HG03175 (cell line): ENCODE measurements at regions not wholly inside any gene's neighbourhood (a gene's known extent, or its start where the extent isn't known, plus 50 kb on each side); places are given as distances from the start of the nearest gene placed in this dataset.
"Not testable (repeated sequence)": the region's sequence is repeated elsewhere in the genome, so short reads cannot be mapped to it uniquely, and the experiment has no call there.

ENCODE experiments used
- ATAC-seq: cut with Tn5 transposase; IDR thresholded peaks from one replicate; pipeline ENCODE4 v1.9.1; 2021; ENCODE audit warnings: mild to moderate bottlenecking, moderate library complexity; ENCODE audit not compliant: unreplicated experiment

DNA sequence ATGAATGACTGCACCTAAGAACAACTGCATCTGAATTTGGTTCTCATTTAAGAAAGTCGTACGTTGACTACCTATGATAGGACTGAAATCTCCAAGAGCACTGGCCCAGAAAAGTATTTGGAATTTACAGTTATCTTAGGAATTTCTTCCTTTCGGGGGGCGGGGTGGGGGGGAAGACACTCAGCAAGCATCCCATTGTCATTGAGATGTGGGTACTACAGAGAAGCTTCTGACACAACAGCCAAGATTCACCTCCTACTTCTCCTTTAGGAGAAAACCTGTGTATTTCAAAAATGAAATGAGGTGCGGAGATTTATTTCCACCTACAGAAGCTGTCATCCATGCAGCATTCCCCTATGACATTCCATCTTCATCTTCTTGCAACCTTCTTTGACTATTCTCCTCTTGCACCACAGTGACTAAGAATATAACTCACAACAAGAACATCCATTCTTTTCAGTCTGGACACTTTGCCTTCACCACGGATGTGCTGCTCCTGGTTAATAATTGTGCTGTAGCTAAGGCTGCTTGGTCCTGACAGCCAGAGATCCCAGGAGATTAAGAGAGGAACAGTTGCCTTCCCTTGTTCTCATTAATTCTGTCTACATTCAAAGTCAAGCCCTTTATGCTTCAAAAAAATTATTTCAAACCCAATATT, 98.4 kb upstream of the FRMD4A start:
- no peak for ATAC-seq

DNA sequence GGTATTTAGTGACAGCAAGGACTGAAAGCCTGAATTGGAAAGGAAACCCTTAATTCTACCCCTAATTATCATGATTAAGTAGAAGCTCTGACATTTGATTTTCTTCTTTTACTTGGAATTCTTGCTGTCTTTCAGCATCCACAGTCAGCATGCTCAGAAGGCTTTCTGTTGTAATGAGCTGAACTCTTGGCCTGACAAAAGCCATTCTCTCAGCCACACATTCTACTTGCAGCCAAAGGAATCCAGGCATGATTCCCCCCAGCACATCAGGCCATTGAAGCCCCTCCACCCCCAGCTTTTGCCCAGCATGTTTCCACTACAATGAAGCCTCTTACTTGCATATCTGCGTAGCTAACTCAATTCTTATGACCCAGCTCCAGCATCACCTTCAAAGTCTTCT, 94.3 kb upstream of the FRMD4A start:
- no peak for ATAC-seq

DNA sequence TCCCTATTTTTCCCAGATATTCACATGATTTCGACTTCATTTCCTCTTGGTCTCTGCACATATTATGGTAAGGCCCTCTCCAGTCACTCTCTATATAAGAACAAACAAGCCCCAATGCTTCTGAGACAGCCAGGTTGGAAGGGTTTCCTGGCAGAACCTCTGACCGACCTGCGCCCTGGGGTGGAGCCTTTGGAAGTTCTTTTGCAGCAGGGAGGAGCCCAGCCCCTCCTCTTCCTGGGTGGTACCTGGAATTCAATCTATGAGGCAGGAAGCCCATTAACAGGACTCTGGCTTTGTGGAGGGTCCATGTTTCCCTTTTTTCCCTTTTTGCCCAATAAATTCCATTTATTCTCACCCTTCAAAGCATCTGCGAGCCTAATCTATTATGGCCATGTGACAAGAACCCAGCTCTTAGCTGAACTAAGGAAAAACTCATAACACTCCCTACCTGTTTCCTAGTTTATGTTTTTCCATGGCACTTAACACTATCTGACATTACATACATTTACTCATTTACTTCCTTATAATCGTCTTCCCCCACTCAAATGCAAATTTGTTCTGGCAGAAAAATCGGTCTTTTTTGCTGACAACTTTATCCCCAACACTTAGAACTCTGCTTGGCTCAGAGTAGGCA, 92.5 kb upstream of the FRMD4A start:
- no peak for ATAC-seq

DNA sequence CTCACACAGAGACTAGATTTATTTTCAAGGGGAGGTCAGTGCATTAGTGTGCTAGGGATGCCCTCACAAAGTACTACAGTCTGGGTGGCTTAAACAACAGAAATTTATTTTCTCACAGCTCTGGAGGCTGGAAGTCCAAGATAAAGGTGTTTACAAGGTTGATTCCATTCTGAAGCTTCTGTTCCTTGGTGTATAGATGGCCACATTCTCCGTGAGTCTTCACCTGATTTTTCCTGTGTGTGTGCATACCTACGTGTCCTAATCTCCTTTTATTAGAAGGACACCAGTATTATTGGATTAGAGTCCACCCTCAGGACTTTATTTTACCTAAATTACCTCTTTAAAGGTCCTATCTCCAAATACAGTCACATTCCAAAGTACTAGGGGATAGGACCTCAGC, 91.7 kb upstream of the FRMD4A start:
- ATAC-seq, result no peak

DNA sequence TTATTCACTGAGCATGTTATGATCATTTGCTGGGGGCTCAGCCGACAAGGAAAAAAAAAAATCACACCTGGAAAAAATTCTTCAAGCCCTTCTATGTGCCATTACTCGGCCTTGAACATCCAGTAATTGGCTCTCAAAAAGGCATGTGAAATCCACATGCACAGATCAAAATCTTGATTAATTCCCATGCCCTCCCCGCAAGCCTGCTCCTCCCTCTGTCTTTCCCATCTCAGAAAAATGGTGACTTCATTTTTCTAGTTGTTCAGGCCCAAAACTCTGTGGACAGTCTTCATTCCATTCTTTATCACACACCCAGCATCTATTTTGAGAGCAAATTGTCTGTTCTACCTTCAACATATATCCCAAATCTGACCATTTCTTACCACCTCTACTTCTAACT, 91.2 kb upstream of the FRMD4A start:
- ATAC-seq, result no peak

DNA sequence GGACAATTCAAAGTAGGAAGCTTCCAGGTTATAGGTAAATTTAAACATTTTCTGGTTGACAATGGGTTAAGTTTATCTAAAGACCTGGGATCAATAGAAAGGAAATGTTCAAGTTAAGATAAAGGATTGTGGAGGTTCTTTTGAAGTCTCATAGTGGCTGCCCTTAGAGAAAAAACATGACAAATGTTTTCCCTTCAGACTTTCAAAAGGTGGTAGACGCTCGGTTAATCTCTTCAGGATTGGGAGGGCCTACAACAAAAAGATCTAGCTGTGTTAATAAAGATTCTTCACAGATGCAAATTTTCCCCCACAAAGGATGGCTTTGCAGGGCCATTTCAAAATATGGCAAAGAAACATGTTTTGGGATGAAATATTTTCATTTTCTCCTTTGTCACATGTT, 86.6 kb upstream of the FRMD4A start:
- ATAC-seq, result not testable (repeated sequence)

DNA sequence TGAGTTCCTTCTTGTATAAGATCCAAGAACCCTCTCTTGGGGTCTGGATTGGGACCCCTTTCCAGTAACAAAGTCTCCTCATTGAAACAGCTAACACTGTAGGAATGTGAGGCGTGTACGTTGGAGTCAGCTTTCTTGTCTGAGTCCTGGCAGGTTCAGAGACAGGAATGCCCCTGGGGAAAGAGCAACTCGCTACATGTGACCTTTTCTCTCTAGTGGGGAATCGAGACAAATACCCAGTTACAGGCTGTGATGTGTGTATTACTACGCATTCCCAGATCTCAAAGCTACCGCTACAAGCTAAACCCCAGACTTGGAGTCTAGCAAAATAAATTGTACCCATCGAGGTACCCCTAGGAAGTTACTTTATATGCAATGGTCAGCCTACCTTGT, 85.6 kb upstream of the FRMD4A start:
- no peak for ATAC-seq

DNA sequence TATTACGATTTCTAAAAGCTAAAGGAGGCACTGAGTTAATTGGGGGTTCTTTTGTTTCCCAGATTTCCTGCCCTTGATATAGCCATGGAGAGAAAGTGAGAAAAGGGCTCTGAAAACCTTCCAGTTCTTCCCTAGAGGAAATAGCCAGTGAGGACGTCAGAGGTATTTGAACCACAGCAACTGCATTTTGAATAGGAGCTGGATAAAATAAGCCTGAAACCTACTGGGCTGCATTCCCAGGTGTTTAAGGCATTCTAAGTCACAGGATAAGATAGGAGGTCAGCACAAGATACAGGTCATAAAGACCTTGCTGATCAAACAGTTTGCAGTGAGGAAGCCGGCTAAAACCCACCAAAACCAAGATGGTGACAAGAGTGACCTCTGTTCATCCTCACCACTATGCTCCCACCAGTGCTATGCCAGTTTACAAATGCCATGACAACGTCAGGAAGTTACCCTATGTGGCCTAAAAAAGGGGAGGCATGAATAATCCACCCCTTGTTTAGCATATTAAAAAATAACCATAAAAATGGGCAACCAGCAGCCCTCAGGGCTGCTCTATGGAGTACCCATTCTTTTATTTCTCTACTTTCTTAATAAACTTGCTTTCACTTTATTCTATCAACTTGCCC, 85.1 kb upstream of the FRMD4A start:
- ATAC-seq, result no peak

DNA sequence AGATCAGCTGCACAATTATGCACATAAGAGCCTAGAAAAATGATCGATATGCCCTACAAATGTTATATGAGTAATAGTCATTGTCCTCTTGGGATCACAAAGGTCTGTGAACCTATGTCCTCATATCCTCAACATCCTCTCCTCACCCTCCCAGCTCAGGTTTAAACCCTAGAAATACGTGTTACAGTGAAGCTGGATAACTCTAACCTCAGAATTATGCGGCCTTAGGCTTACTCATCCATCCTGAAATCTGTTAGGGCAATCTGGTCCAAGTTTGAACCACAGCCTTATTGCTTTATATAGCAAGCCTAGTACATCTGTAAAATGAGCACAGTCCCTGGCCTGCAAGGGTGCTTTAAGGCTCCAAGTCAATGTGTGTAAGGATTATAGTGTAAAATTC, 84.2 kb upstream of the FRMD4A start:
- no peak for ATAC-seq

DNA sequence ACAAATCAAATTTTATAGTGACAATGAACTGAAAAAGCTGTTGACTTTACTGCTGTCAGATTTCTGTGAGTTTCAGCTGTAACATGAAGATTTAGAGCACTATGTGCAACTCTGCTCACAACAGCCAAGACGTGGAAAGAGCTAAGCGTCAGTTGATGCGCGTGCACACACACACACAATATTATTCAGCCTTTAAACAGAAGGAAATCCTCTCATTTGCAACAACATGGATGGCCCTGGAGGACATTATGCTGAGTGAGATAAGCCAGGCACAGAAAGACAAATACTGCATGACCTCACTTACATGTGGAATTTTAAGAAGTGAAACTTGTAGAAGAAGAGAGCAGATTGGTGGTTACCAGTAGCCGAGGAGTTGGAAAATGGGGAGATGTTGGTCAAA, 82.8 kb upstream of the FRMD4A start:
- no peak for ATAC-seq

DNA sequence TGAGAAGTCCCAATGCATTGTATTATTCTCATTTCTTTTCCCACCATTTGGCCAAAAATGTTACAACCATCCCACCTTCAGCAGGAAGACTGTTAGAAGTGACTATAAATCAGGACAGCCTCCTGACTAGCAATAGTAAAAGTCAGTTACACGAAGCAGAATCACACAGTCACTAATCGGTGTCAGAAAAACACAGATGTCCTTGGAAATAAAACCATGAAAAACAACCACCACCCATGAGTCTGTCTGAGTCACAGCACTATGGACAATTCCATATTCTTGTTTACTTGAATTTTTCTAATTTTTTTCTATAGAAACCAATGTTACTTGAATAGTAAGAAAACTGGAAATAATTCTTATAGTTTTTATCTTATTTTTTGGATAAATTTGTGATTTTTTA, 81.9 kb upstream of the FRMD4A start:
- no peak for ATAC-seq

DNA sequence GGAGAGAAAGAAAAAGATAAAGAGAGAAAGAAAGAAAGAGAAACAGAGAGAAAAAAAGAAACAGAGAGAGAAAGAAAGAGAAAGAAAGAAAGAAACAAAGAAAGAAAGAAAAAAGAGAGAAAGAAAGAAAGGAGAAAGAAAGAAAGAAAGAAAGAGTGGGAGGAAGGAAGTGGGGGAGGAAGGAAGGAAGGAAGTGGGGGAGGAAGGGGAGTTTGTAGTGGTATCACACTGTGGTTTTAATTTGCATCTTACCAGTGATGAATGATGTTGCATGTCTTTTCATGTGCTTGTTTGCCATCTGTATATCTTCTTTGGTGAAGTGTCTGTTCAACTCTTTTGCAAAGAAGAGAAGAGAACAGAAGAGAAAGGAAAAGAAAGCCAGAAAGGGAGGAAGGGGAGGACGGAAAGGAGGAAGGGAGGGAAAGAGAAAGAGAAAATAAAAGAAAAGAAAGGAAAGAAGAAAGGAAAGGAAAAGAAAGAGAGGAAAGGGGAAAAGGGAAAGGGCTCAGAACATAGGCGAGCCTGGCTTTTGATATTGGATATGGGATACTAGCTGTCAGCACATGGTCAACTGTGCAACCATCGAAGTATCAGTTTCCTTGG, 79.2 kb upstream of the FRMD4A start:
- no peak for ATAC-seq

DNA sequence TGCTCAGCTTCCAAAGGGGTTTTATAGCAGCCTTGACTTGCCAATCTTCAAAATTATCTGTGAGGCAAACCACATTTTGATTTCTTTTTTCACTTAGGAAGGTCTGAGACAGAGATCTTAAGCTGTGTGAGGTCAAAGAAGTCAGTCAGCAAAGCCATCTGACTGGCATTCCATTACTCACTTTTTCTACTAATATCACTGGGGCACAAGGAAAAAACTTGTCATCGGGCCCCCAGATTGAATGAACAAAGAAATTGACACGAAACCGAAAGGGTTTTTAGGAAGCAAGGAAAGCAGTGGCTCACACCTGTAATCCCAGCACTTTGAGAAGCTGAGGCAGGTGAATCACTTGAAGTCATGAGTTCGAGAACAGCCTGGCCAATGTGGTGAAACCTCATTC, 78.5 kb upstream of the FRMD4A start:
- no peak for ATAC-seq

DNA sequence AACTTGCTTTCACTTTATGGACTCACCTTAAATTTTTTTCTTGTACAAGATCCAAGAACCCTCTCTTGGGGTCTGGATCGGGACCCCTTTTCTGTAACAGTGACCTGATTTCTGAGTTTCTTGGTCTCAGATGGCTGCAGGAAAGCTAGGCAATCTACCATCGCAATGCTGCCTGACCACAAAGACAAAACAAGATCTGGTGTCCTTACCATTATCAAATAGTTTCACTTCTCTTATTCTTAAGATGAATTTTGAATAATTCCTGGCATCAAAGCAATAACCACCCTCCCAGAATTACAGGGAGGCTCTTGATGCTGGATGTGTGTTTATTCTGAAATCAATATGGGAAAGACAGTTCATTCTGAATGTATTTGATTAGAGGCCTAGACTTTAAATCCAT, 77.4 kb upstream of the FRMD4A start:
- no peak for ATAC-seq

DNA sequence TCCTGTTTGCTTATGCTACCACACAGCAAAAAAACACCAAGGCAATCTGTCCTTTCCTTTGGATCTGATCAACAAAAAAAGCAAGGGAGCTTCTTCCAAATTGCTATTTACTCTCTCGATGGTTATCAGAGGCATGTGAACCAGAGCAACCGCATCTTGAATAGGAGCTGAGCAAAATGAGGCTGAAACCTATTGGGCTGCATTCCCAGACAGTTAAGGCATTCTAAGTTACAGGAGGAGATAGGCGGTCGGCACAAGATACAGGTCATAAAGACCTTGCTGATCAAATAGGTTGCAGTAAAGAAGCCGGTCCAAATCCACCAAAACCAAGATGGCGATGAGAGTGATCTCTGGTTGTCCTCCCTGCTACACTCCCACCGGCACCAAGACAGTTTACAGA, 76.8 kb upstream of the FRMD4A start:
- ATAC-seq, result no peak

DNA sequence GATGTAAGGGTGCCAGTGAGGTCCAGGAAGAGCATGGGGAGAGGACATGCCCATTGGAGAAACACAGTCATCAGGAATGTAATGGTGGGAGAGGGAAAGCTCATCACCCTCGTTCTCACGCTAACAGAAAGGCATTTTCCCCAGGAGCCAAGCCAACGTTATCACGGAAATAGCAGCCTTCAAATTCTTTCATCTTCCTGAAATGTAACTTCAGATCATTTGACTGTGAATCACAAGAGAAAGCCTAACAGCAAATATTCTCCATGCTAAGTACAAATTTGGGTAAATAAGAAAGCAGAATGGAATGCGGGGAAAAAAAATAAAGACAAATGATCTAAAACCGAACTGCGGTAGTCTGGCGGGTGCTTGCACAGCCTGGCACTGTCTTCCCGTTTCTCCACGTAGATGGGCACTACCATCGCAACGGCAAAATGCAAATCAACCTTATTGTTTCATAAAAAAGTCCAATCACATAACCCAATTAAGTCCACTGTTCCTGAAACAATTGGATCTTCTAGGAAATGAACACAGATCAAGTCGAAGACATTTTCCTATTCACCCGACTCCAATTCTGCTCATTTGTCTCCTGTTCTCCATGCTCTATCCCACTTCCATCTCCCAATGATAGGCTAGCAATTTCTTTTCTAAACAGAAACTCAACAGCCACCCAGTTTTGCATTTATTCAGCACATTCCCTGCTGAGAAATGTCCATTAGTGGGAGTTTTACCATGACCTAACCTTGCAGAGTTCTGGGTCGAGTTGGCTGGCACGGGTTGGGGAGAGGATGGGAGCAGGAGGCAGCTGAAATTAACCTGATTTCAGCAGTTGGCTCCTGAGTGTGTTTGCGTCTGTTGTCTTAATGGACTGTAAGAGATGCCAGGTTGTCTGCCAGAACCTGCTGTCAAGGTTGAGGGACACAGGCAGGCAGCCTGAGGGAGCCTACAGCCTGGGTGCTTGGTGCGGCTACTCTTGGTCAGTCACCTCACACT, 74.6 kb upstream of the FRMD4A start:
- no peak for ATAC-seq

DNA sequence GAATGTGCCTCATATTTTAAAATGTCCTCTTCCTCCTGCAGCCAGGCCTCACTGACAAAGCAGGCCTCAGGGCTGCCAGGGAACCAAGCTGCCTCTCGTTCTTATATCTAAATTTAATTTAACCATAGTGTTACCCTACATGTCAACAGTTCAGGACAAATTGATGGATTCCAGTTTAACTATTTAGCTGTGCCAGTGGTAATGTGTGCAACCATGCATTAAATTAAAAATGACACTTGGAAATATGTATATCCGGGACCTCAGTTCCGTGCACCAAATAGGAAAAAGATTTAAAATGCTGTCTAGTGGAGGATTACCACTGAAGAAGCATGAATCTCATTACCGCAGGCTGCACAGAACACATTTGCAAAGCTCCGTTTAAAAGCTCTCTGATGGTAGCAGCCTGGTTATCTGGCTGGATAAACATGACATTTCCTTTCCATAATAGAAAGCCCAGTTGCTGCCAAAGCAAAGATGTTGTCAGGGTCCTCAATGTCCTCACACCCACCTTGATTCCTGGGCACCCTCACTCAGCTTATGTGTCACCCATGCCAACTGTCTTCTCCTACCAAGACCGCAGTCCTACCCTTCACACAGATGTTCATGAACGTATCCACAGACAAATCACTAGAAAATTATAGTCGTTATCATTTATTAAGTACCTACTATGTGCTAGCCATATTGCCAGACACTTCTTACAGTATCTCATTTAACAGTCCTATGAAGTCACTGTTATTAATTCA, 73.3 kb upstream of the FRMD4A start:
- no peak for ATAC-seq

DNA sequence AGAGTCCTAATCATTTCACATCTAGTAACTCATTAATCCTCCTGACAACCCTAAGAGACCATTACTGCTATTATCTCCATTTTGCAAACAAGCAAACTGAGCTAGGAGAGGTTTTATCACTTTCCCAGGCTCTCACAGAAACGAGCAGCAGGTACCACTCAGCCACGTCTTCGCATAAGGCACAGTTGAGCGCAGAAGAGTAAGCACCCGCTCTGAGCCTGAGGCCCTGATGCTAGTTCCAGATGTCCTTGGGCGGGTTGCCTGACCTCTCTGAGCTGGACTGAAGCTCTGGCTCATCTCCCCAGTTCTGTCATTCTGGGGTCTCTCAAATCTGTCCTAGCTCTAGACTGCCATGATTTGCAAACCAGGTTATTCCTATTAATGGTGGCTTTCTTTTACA, 72.6 kb upstream of the FRMD4A start:
- ATAC-seq, result no peak

DNA sequence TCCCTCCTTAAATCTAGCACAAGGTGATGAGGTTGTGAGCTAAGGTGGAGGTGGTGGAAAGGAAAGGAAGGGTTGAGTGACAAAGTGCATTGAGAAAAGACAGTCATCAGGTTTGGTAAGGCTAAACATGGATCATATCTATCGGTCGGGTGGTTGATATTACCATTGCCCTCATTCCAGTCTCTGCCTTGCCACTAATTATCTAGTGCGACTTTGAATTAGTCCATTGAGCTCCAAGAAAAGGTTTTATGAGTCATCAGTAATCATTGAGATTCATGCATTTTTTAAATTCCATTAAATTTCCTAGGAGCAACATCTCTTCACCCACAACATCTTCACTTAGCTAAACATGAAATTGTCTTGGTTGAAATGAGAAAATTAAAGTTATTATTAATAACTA, 68.9 kb upstream of the FRMD4A start:
- no peak for ATAC-seq

DNA sequence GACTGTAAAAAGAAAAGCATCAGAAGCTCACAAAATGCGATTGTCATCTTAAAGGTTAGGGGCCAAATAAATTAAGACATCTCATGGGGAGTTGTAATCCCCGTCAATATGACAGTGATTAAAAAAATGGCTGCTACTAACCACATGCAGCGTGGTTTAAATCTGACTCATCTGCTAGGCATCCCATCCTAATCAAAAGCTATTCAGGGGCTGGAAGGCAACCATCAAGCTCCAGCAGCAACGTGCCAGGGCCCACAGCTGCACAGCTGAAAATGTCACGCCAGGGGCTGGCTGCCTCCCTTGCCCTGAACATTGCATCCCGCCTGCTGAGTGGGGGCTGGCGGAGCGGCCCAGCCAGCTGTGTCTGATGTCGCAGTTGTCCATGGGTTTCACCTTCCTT, 66.3 kb upstream of the FRMD4A start:
- no peak for ATAC-seq
